ENCODE measurements at regions not wholly inside any gene's neighbourhood (a gene's known extent, or its start where the extent isn't known, plus 50 kb on each side); places are given as distances from the start of the nearest gene placed in this dataset.

DNA sequence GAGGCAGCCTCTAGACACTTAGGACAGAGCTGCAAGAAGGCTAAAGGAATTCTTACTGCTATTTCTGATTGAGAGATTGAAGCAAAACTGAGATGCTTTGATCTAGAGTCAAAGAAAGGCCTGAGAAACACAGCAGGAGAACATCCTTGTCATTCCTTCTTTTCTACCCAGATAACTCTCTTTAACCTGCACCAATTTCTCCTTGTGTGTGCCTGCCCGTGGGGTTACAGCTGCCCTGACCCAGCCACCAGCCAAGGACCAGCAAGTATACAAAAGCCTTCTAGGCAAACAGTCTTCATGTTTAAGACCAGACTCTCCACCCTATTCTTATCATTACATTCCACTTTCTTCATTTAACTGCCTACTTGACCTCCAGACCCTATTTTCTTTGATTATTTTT is 81.7 kb upstream of the PRB2 start:
- H3K4me2 ChIP-seq (ENCODE audit: insufficient read depth, low read length), result no peak overlapping the region
- no peaks in the 10 kb centered on the region for H3K79me2 ChIP-seq (ENCODE audit: insufficient read depth, low read length)
- no peaks in the 10 kb centered on the region for H3K27me3 ChIP-seq (ENCODE audit: insufficient read depth, low read length)
- H3K9me3 ChIP-seq (ENCODE audit: low read depth, low read length), result no peaks in the 10 kb centered on the region
- DNase-seq (ENCODE audit: insufficient read length, low spot score, missing footprints), result no peak
- H3K4me3 ChIP-seq (ENCODE audit: insufficient read depth, low read length), result no peak overlapping the region
- H2AFZ ChIP-seq (ENCODE audit: low read length), result no peak overlapping the region
- H3K36me3 ChIP-seq (ENCODE audit: insufficient read depth, low read length), result no peaks in the 10 kb centered on the region
- TF ChIP-seq CTCF (IDR thresholded peaks at IDR 0.05; ENCODE audit: extremely low read depth, low read depth, low read length), result no peak
- no peaks in the 10 kb centered on the region for H4K20me1 ChIP-seq (ENCODE audit: insufficient read depth, low read length)
- H3K27ac ChIP-seq (ENCODE audit: low read depth, low read length), result no peak overlapping the region
- H3K4me1 ChIP-seq (ENCODE audit: insufficient read depth, low read length), result no peaks in the 10 kb centered on the region

DNA sequence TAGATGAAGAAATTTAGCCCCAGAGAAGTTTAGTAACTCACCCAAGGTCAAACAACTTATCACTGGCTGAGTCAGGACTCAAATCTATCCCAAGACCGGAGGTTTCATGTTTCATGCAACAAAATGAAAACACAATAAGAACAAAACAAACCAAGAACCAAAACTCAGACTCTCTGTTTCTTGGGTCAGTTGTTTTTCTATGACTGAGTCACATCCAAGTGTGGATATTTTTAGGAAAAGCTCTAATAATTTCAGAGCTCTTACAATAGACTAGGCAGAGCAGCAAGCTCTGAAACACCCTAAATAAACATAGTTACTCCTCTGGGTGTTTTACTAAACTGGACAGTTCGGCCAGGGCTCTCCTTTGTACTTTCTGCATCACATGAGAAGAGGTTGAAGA is 87.6 kb upstream of the PRB2 start:
- peak overlapping the region; percentile 57 for H3K4me2 ChIP-seq (ENCODE audit: insufficient read depth, low read length)
- H3K27ac ChIP-seq (ENCODE audit: low read depth, low read length), result peak overlapping the region; percentile 12
- no peaks in the 10 kb centered on the region for H3K27me3 ChIP-seq (ENCODE audit: insufficient read depth, low read length)

GRCh38 chr12:11486623-11487444 is 91.5 kb upstream of the PRB2 start:
- Histone ChIP-seq H3K4me1 (ENCODE audit: insufficient read depth, low read length) (peaks cover 12% of the 10 kb centered on the region), H3K36me3 (ENCODE audit: insufficient read depth, low read length) (no peaks in the 10 kb centered on the region), H3K27me3 (ENCODE audit: insufficient read depth, low read length) (peaks cover 4% of the 10 kb centered on the region), H3K27ac (ENCODE audit: low read depth, low read length) (no peak overlapping the region), H3K4me2 (ENCODE audit: insufficient read depth, low read length) (peak overlapping the region; percentile 28), H3K79me2 (ENCODE audit: insufficient read depth, low read length) (no peaks in the 10 kb centered on the region), H2AFZ (ENCODE audit: low read length) (peak overlapping the region; percentile 50), H4K20me1 (ENCODE audit: insufficient read depth, low read length) (peaks cover 5% of the 10 kb centered on the region), H3K4me3 (ENCODE audit: insufficient read depth, low read length) (no peak overlapping the region), H3K9me3 (ENCODE audit: low read depth, low read length) (no peaks in the 10 kb centered on the region)
- TF ChIP-seq CTCF (IDR thresholded peaks at IDR 0.05; ENCODE audit: extremely low read depth, low read depth, low read length), result peak; percentile 100
- peak; percentile 65 for DNase-seq (ENCODE audit: insufficient read length, low spot score, missing footprints)

More for the DNA sequence above, 87.6 kb upstream of the PRB2 start:
- Histone ChIP-seq H3K4me1 (ENCODE audit: insufficient read depth, low read length) (peaks cover 12% of the 10 kb centered on the region), H3K36me3 (ENCODE audit: insufficient read depth, low read length) (no peaks in the 10 kb centered on the region), H3K9me3 (ENCODE audit: low read depth, low read length) (no peaks in the 10 kb centered on the region), H3K79me2 (ENCODE audit: insufficient read depth, low read length) (no peaks in the 10 kb centered on the region), H2AFZ (ENCODE audit: low read length) (no peak overlapping the region), H3K4me3 (ENCODE audit: insufficient read depth, low read length) (peak overlapping the region; percentile 30), H4K20me1 (ENCODE audit: insufficient read depth, low read length) (peaks cover 5% of the 10 kb centered on the region)
- DNase-seq (ENCODE audit: insufficient read length, low spot score, missing footprints), result peak; percentile 73
- TF ChIP-seq CTCF (IDR thresholded peaks at IDR 0.05; ENCODE audit: extremely low read depth, low read depth, low read length), result no peak

- H3K27me3 ChIP-seq (ENCODE audit: insufficient read depth, low read length), result no peaks in the 10 kb centered on the region
- peaks cover 3% of the 10 kb centered on the region for H3K4me1 ChIP-seq (ENCODE audit: insufficient read depth, low read length)
- H2AFZ ChIP-seq (ENCODE audit: low read length), result no peak overlapping the region
- H3K4me3 ChIP-seq (ENCODE audit: insufficient read depth, low read length), result no peak overlapping the region
- no peaks in the 10 kb centered on the region for H3K36me3 ChIP-seq (ENCODE audit: insufficient read depth, low read length)
- DNase-seq (ENCODE audit: insufficient read length, low spot score, missing footprints), result no peak
- no peaks in the 10 kb centered on the region for H3K9me3 ChIP-seq (ENCODE audit: low read depth, low read length)
- no peak for TF ChIP-seq CTCF (IDR thresholded peaks at IDR 0.05; ENCODE audit: extremely low read depth, low read depth, low read length)
- no peak overlapping the region for H3K4me2 ChIP-seq (ENCODE audit: insufficient read depth, low read length)
- peaks cover 14% of the 10 kb centered on the region for H4K20me1 ChIP-seq (ENCODE audit: insufficient read depth, low read length)
- H3K27ac ChIP-seq (ENCODE audit: low read depth, low read length), result no peak overlapping the region
- H3K79me2 ChIP-seq (ENCODE audit: insufficient read depth, low read length), result no peaks in the 10 kb centered on the region
These were observed 100.9 kb upstream of the PRB2 start for GRCh38 chr12:11496157-11496851.

All from osteoblast (primary cell).